GM19035 (cell line): ENCODE measurements at regions not wholly inside any gene's neighbourhood (a gene's known extent, or its start where the extent isn't known, plus 50 kb on each side); places are given as distances from the start of the nearest gene placed in this dataset.

Experiments
- ATAC-seq: cut with Tn5 transposase; IDR thresholded peaks from one replicate; pipeline ENCODE4 v1.9.1; 2021; ENCODE audit not compliant: unreplicated experiment

DNA sequence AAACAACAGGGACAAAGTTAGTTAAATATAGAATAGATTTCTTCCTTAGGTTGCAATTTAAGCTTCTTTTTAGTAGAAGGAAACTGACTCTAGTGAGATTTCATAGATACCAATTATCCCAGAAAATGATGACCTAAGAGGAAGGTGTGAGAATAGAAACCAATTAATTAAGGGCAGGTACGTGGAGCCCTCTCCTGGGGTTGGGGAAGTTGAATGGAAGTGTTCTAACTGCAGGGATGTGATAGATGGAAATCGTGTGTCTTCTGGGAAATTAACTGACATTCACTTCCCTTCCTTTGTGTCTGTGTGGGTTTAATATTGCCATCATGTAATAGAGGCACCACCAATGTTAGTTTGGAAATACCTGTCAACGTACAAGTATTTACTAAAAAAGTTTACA lies 204.1 kb upstream of the ANK2 start:
- ATAC-seq = no peak

DNA sequence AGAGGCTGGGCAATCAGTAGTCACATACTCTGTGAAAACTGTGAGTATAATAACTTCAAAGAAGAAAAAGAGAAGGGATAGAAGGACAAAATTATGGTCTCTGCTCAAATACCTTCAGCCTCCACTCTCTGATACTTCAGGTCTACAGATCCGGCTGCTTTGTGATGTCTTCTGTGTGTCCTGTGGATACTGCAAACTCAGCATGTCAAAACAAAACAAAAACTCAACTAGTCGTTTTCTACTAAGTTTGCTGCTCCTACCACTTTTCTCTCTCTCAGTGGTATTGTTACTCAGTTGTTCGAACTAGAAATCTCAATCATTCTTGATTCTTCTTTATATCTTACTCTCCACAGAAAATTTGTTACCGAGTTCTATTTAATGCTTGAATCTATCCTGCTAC lies 202.4 kb upstream of the ANK2 start:
- no peak for ATAC-seq

DNA sequence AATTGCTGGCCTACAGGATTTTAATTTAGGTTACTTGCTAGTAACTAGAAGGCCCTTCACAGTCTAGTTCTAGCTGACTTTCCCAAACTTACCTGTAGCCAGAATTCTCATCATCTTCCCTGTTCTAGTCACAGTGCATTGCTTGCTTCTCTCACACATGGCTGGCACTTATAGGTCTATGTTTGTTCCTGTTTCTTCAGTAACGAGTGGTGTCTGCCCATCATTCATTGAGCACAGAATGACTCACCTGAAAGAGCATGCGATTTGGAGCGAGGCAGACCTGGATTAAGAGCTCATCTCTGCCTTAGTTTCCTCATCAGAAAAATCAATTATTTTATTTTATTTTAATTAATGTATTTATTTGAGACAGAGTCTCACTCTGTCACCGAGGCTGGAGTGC lies 201.7 kb upstream of the ANK2 start:
- no peak for ATAC-seq

DNA sequence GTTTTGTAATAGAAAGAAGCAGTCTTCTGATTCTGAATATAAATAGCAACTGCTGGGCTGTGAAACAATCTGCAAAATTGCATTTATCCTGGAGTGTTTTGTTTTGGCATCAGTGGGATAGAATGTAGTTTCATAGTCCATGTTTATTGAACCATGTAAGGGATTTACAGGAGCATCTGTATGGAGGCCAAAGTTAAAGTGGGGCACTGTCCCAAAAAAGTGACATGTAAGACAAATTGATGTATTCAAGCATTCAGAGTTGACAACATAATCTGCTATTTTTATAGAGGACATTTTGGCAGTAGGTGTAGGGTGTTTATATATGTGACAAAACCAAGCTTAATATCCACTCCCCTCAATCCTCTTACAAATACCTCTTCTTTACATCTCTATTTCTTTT lies 200.5 kb upstream of the ANK2 start:
- no peak for ATAC-seq

DNA sequence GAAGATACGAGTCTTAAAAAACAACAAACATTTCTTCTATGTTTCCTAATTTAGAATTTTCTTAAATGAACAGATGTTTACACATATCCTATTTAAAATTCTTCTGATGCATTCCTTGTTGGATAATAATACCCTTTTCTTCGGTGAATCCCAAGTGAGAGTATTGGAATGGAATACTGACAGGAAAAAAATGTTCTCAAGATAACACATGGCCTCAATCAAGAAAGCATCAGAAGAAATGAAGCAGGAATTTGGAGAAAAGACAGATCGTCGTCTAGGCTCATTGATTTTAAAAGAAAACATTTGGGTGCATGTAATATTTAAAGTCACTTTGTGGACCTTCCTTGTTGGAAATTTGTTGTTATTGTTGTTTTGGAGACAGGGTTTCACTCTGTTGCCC lies 196.9 kb upstream of the ANK2 start:
- no peak for ATAC-seq

DNA sequence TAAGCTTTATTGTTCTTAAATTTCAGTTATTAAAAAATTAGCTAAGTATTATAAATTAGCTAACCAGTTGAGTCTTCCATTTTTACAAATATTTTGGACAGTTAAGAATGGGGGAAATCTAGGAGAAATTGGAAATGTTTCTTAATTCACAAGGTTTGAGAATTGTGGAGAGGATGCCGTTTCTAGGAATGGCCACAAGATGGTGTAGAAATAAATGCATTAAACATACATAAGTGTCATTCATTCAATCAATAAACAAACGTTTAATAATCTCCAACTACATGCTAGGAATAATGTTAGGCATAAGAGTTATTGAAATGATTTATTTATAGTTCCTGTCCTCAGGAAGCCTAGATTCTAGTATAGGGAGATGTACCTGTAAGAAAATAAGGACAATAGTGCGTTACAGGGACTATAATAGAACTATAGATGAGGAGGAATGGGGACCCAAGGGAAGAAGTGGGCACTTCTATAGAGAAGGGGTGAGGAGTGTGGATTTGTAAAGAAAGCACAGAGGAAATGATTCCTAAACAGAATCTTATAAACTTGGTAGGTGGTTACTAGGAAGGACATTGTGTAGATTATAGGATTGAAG lies 195.7 kb upstream of the ANK2 start:
- no peak for ATAC-seq

DNA sequence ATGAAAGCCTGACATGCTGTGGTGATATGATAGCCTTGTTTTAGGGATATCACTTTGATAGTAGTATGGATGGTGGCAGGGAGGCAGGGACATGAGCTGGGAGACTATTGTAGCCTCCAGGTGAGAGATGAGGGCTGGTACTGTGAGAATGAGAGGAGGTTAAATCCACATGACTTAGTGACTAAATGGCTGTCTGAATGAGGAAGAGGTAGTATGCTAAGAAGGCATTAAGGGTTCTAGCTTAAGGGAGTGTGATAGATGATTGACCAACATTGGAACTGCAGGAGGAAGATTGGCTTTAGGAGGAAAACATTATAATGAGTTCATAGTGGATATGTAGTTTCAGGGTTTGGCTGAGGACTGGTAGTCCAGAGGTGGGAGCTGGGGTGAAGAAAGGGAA lies 195.0 kb upstream of the ANK2 start:
- ATAC-seq = no peak

DNA sequence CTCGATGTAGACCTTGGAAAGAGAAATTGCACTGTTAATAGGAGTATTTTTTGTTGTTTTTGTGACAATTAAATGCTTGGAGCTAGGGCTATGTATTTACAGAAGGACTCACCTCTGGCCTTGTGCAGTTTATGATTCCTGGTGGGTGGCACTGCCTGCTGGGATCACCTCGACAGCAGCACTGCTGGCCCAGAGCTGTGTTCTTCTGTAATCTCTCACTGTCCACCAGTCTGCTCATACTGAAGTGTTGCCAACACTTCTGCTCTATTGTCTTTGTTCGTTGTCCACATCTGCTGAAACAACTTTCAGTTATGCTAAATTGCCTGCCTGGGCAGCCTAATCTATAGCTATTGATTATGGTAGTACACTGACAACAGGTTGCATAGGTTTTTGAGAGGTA lies 194.4 kb upstream of the ANK2 start:
- no peak for ATAC-seq

DNA sequence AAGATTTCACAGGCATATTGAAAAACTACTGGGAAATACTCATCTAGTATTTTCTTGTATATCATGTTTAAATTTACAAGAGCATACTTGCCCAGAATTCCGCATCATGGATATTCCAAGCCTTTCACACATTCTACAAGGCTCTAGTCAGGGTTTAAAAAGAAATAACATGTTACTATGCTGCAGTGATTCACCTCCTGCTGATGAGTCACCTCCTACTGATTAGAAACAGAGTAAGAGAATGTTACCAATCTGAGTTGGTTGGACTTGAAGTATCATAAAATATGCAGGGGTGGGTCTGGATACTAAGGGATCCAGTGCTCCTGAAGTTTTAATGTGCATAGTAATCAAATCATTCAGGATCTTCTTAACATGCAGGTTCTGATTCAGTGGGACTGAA lies 192.0 kb upstream of the ANK2 start:
- ATAC-seq = no peak

DNA sequence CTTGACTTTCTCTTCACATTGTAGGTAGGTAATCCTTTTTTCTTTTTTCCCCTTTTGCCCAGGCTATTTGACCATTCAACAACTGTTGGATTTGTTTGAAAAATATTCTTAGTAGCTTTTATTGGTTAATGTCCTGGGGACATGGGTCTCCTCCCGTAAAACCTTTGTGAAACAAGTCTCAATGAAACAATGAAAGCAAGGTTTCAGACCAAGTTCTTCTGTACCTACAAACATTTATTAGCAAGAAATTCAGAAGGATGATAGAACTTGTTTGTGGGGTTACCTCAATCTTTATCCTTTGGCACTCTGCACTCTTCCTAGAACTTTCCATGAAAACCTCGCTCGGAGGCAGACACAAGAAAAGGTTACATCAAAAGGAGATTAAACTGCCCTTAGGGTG lies 190.7 kb upstream of the ANK2 start:
- ATAC-seq = no peak

DNA sequence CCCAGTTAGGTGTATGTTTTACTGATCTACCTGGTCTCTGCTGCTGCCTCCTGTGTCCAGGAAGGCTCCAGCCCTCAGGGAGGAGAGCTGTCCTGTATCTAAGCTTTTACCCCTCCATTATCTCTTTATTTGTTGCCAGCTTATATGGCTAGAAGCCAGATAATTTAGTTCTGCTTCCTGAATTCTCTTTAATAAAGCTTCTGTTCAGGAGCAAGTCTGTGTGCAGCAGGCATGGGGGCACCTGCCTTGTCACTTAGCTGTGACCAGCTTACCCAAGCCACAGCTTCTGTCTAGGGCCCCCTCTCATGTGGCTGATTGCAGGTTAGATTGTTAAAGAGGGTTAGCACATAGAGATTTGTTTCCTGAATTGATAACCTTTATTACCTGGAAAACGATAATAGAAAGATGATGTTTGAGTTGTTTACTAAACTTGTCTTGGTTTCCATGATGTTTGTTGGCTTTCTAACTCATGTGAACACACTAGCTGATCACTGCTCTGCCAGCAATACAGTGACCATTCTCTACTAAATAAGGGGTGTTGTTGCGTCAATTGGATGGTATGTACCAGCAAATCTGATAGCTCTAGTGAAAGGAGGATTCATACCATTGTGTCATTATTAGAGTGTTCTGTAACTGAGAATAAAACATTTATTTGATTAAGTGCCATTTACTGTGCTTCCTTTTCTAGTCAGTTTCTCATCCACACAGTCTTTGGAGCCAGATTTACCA lies 189.8 kb upstream of the ANK2 start:
- no peak for ATAC-seq

DNA sequence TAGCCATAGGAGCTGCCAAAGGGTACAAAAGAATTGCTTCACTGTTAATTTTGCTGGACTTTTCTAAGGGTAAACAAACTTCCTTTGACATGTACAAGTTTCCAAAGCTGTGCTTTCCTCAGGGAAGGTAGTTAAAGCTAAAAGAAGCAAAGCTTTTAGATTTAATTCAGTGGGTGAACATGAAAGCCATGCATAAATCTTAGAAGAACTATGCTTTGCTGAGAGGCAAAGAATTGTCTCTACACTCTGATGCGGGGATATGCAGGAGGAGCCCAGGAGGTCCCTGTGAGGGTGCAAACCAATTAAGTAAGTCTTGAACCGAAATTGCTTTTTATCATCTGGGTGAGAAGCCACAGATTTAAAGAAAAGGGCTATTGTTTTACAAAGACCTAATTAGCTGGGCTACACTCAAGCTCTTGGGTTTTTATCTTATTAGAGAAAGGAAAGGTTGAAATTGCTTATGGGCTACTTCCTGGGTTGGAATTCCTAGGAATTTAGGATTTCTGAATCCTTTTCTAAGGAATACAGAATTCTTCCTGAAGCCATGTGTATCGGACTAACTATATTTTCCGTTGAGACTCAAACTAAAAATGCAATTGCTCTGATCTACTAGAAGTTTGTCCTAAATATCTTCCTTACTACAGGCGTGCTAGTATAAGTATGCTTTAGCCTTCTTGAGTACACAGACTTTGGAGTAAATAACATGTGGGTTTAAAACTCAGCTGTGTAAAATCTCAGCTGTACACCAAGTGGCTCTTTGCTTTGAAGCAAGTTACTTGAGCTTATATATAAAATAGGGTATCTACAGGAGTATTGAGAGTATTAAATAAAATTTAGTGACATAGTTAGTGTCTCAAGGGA lies 188.4 kb upstream of the ANK2 start:
- no peak for ATAC-seq

DNA sequence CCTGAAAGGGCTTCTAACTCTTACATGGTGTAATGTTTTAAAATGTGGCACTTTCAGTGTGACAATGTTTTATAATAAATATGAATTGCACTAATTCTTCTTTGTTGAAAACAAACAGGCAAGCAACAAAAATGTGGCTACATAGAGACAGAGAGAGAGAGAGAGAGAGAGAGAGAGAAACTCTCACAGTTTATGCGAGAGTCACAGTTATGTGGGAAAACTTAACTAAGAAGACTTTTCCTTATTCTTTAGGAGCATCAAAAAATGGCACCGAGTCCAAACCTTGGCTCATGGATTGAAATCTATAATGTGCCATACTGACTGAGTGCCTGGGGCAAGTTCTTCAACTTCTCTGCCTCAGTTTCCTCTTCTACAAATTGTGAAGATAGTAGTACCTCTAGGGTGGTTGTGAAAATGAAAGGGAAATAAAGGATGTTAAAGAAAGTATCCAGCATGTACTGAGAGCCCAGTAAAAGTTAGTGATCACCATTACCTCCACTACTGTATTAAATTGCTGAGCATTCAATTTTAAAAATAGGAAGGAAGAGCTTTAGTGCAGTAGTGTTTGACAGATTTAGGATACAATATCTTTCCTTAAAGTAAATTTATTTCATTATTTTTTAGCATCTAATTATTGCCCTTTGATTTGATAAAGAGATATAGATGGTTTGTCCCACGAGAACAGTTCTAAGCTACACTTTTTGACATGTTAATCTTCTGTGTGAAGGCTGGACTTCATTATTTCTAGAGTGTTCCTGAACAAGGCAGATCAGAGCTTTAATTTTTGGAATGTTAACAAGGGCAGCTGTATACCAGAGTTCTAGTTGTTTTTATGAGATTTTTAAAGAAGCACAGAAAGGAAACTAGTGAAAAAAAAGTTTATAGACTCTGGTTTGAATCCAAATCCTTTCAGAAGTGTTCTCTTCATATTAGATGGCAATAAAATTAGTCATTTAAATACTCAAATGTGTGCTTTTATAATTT lies 187.5 kb upstream of the ANK2 start:
- ATAC-seq = no peak

DNA sequence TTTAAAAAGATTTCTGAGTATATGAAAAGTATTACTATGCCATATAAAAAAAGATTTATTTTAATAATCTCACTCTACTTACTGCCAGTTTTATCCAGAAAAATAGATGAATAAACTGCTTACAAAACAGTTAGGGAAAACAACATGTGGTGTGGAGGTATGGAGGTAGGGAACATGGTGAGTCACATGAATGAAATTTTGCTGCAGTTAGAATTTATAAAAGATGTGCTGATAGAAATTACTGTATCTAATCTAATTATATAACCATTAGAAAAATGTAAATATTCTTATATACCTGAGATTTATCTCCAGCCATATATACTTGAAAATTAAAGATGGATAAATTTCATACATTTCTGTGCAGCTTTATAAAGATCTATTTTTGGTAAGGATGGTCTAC lies 184.0 kb upstream of the ANK2 start:
- no peak for ATAC-seq

DNA sequence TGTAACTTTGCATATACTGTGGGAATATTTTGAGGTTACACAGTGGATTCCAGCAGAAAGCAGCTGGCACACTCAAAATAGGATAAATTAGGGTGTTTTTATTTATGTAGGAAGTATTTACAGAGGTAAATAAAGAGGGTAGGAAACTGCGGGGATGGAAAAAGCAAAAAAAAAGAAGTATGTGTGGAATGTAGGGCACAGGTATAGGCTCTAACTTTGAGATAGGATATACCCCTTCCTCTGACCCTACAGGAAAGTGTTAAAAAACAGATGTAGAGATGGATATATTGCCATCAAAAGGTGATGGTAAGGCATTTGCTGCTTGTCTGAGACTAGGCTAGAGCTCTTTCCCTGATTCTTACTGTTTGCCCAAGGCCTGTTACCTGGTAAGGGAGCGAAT lies 173.1 kb upstream of the ANK2 start:
- no peak for ATAC-seq

DNA sequence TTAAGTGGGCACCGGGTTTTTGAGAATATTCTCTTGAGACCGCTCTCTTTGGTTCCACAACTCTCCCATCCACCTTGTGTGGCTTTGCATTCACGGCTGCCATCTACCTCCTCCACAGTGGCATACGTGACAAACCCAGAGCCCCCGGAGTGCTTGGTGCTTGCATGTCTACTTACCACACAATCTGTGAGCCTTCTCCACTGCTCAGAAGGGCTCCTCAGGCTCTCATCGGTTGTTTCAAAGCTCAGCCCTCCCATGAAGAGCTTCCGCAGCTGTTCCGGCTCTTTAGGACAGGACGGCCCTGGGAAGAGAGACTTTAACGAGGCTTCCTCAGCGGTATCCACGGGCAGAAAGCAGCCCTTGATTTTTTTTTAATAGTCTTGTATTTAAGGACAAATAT lies 167.6 kb upstream of the ANK2 start:
- no peak for ATAC-seq

DNA sequence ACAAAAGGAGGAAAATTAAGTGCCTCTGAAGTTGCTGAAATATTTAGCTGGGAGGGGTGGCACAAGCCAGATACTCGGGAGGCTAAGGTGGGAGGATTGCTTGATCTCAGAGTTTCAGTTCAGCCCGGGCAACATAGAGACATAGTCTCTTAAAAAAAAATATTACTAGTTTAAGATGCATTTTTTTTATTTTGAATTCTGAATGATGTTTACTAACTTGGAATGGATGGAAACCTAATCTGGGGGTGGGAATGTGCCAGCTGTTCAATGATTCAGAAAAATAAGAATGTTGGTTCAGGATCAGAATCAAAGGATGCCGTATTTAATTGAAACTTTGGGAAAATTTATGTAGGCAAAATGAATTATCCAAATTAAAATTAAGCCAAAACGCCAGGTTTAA lies 167.2 kb upstream of the ANK2 start:
- no peak for ATAC-seq

DNA sequence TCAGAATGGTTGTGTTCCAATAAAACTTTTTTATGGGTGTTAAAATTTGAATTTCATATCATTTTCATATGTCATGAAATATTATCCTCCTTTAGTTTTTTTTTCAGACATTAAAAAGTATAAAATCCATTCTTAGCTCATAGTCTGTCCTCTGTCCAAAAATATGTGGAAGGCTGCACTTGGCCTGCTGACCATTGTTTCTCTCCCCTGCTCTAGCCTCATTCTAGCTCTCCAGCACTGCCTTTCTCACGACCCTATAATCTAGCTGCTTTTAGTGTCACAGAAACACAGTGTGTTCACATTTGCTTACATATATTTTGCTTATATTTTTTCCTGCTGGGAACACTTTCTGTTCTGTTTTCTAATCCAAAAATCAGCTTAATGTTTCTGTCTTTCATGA lies 165.0 kb upstream of the ANK2 start:
- ATAC-seq = no peak

DNA sequence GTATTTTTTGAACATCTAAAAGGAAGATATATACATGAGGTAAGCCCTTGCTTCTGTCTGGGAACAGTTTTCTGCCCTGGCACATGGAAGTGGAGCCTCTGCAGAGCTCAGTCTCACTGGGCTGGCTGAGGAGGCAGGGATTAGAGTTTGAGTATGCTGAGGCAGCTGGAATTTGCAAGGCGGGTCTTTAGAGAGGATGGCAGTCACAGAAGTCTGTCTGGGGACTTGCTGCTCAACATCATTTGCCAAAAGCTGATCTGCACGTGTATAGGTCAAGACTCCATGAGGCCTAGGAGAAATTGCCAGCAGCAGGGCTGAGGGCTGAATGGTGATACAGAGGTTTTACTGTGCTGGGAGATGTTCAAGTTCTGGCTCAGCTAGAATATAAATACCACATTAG lies 163.6 kb upstream of the ANK2 start:
- ATAC-seq = no peak

DNA sequence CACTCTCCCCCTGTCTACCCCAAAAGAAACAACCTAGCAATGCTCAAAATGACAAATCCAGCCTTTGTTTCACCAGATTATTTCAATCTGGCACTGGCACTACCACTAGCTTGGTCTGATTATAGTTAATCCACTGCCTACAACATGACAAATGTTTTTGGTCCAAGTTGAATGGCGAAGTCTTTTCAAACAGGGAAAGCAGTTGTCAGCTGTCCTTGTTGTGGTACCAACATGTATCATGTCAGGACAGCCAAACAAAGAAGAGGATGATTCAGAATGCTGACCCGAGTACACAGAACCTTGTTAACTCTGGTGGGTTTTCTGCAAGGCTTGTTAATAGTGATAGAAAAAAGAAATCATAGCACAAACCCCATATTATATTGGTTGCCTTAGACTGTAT lies 160.8 kb upstream of the ANK2 start:
- ATAC-seq = no peak

DNA sequence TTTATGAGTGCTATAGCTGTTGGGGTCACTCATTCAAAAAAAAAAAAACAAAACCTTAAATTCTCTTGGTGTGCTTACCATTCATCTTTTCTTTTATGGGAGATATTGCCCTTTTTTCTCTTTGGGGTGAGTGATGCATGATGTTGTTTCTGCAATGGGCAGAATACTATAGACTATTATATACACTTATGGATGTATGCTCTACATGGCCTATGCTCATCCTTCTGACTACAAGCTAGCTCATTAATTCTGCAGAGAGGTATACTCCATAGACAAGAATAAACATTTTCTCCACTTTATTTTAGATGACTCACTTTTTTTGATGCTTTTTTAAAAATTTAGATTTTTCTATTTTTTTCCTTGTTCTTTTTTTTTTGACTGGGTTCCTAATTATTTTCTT lies 160.3 kb upstream of the ANK2 start:
- peak; percentile 22 for ATAC-seq
